GM23338 (cell line): ENCODE measurements at regions not wholly inside any gene's neighbourhood (a gene's known extent, or its start where the extent isn't known, plus 50 kb on each side); places are given as distances from the start of the nearest gene placed in this dataset.

ENCODE experiments used
- ATAC-seq: fragments of 200-7000 bp; cut with Tn5 transposase; 3 replicates; pipeline ENCODE4 v1.9.1; 2020
- DNase-seq: peaks from one replicate; pipeline ENCODE4 v3.0.0-alpha.2; 2015; ENCODE audit warnings: low spot score
- H2AFZ ChIP-seq: fragments of 200-600 bp; sonication (generic); 2 replicates; pipeline ENCODE4 v1.8.0; 2016; ENCODE audit warnings: antibody characterized with exemption, mild to moderate bottlenecking, moderate library complexity
- H3F3A ChIP-seq: fragments of 200-600 bp; sonication (generic); replicated peaks from 2 replicates; pipeline ENCODE4 v1.8.0; 2017; ENCODE audit warnings: antibody characterized with exemption, mixed run types, low read depth
- H3K27ac ChIP-seq: fragments of 200-600 bp; sonication (generic); 2 replicates; pipeline ENCODE4 v1.6.1; 2016; ENCODE audit warnings: low read depth
- H3K27me3 ChIP-seq: fragments of 200-600 bp; sonication (generic); 2 replicates; pipeline ENCODE4 v1.8.0; 2016; ENCODE audit warnings: mild to moderate bottlenecking, mixed run types, moderate library complexity; ENCODE audit not compliant: insufficient read depth
- H3K36me3 ChIP-seq: fragments of 200-600 bp; sonication (generic); 2 replicates; pipeline ENCODE4 v1.8.0; 2016; ENCODE audit warnings: mild to moderate bottlenecking; ENCODE audit not compliant: insufficient read depth
- H3K4me1 ChIP-seq: fragments of 200-600 bp; sonication (generic); 2 replicates; pipeline ENCODE4 v1.8.0; 2016; ENCODE audit warnings: mild to moderate bottlenecking, moderate library complexity; ENCODE audit not compliant: insufficient read depth
- H3K4me2 ChIP-seq: fragments of 200-600 bp; sonication (generic); 2 replicates; pipeline ENCODE4 v1.7.1; 2017; ENCODE audit warnings: mixed run types
- H3K4me3 ChIP-seq: fragments of 200-600 bp; sonication (generic); 2 replicates; pipeline ENCODE4 v1.6.1; 2016; ENCODE audit warnings: mixed run types
- H3K79me2 ChIP-seq: fragments of 200-600 bp; sonication (generic); replicated peaks from 2 replicates; pipeline ENCODE4 v1.8.0; 2017; ENCODE audit warnings: mild to moderate bottlenecking; ENCODE audit not compliant: insufficient read depth
- H3K9me2 ChIP-seq: fragments of 200-600 bp; sonication (generic); 2 replicates; pipeline ENCODE4 v1.8.0; 2017; ENCODE audit not compliant: insufficient read depth
- H4K20me1 ChIP-seq: fragments of 200-600 bp; sonication (generic); replicated peaks from 2 replicates; pipeline ENCODE4 v1.8.0; 2017; ENCODE audit warnings: mild to moderate bottlenecking; ENCODE audit not compliant: insufficient read depth
- H3K27ac Mint-ChIP-seq: 2 replicates; pipeline ENCODE4 v1.8.0; 2020; ENCODE audit warnings: inconsistent platforms, mild to moderate bottlenecking, moderate library complexity, mixed read lengths
- H3K27me3 Mint-ChIP-seq: 3 replicates; pipeline ENCODE4 v1.8.0; 2022; ENCODE audit warnings: low read depth, mild to moderate bottlenecking, moderate library complexity, mixed read lengths, inconsistent platforms; ENCODE audit not compliant: insufficient read depth, poor library complexity
- H3K36me3 Mint-ChIP-seq: 3 replicates; pipeline ENCODE4 v1.8.0; 2021; ENCODE audit warnings: low read depth, mild to moderate bottlenecking, inconsistent platforms, moderate library complexity, mixed read lengths
- H3K4me1 Mint-ChIP-seq: 3 replicates; pipeline ENCODE4 v1.8.0; 2020; ENCODE audit warnings: mild to moderate bottlenecking, inconsistent platforms, mixed read lengths
- H3K4me3 Mint-ChIP-seq: 3 replicates; pipeline ENCODE4 v1.8.0; 2021; ENCODE audit warnings: moderate library complexity, mild to moderate bottlenecking, inconsistent platforms, mixed read lengths
- H3K9me3 Mint-ChIP-seq: 3 replicates; pipeline ENCODE4 v1.8.0; 2020; ENCODE audit warnings: moderate library complexity, mild to moderate bottlenecking, inconsistent platforms, mixed read lengths
- CREB1 ChIP-seq: fragments of 250-450 bp; sonication (Bioruptor Pico); IDR thresholded peaks from 2 replicates; pipeline ENCODE4 v1.5.0; 2020; ENCODE audit warnings: low read depth, mild to moderate bottlenecking, moderate library complexity
- EZH2 ChIP-seq: fragments of 200-600 bp; sonication (generic); IDR thresholded peaks from one replicate; pipeline ENCODE4 v1.8.0; 2017; ENCODE audit warnings: antibody characterized with exemption, mild to moderate bottlenecking, low read depth; ENCODE audit not compliant: unreplicated experiment
- NANOG ChIP-seq: IDR thresholded peaks from 2 replicates; pipeline ENCODE4 v1.6.1; 2016; ENCODE audit warnings: antibody characterized with exemption, borderline replicate concordance
- POLR2AphosphoS5 ChIP-seq: IDR thresholded peaks from 2 replicates; pipeline ENCODE4 v1.6.1; 2016; ENCODE audit warnings: antibody characterized with exemption, low read depth
- ZNF114 ChIP-seq: fragments of 250-450 bp; sonication (Bioruptor Pico); IDR thresholded peaks from 2 replicates; pipeline ENCODE4 v1.5.0; 2020; ENCODE audit warnings: mild to moderate bottlenecking, moderate library complexity
- ZNF331 ChIP-seq: fragments of 250-450 bp; sonication (Bioruptor Pico); IDR thresholded peaks from 2 replicates; pipeline ENCODE4 v1.5.0; 2020; ENCODE audit warnings: low read depth, mild to moderate bottlenecking, moderate library complexity
- TF ChIP-seq, protein P1 (sequence below): fragments of 250-450 bp; sonication (Bioruptor Pico); IDR thresholded peaks from 2 replicates; pipeline ENCODE4 v1.5.0; 2020; ENCODE audit warnings: mild to moderate bottlenecking, moderate library complexity

- H3K79me2 ChIP-seq = no peaks in the 10 kb centered on the region
- no peak overlapping the region for H3K4me3 Mint-ChIP-seq
- no peaks in the 10 kb centered on the region for H3K4me1 Mint-ChIP-seq
- no peak overlapping the region for H3K4me2 ChIP-seq
- no peaks in the 10 kb centered on the region for H3K27me3 ChIP-seq
- H3K9me2 ChIP-seq = 0 out of 2 replicates have a peak, but pooled peaks cover 5% of the 10 kb centered on the region
- TF ChIP-seq POLR2AphosphoS5 = no peak
- no peak for TF ChIP-seq ZNF331 (CRISPR knock-in tag)
- TF ChIP-seq, protein P1, sequence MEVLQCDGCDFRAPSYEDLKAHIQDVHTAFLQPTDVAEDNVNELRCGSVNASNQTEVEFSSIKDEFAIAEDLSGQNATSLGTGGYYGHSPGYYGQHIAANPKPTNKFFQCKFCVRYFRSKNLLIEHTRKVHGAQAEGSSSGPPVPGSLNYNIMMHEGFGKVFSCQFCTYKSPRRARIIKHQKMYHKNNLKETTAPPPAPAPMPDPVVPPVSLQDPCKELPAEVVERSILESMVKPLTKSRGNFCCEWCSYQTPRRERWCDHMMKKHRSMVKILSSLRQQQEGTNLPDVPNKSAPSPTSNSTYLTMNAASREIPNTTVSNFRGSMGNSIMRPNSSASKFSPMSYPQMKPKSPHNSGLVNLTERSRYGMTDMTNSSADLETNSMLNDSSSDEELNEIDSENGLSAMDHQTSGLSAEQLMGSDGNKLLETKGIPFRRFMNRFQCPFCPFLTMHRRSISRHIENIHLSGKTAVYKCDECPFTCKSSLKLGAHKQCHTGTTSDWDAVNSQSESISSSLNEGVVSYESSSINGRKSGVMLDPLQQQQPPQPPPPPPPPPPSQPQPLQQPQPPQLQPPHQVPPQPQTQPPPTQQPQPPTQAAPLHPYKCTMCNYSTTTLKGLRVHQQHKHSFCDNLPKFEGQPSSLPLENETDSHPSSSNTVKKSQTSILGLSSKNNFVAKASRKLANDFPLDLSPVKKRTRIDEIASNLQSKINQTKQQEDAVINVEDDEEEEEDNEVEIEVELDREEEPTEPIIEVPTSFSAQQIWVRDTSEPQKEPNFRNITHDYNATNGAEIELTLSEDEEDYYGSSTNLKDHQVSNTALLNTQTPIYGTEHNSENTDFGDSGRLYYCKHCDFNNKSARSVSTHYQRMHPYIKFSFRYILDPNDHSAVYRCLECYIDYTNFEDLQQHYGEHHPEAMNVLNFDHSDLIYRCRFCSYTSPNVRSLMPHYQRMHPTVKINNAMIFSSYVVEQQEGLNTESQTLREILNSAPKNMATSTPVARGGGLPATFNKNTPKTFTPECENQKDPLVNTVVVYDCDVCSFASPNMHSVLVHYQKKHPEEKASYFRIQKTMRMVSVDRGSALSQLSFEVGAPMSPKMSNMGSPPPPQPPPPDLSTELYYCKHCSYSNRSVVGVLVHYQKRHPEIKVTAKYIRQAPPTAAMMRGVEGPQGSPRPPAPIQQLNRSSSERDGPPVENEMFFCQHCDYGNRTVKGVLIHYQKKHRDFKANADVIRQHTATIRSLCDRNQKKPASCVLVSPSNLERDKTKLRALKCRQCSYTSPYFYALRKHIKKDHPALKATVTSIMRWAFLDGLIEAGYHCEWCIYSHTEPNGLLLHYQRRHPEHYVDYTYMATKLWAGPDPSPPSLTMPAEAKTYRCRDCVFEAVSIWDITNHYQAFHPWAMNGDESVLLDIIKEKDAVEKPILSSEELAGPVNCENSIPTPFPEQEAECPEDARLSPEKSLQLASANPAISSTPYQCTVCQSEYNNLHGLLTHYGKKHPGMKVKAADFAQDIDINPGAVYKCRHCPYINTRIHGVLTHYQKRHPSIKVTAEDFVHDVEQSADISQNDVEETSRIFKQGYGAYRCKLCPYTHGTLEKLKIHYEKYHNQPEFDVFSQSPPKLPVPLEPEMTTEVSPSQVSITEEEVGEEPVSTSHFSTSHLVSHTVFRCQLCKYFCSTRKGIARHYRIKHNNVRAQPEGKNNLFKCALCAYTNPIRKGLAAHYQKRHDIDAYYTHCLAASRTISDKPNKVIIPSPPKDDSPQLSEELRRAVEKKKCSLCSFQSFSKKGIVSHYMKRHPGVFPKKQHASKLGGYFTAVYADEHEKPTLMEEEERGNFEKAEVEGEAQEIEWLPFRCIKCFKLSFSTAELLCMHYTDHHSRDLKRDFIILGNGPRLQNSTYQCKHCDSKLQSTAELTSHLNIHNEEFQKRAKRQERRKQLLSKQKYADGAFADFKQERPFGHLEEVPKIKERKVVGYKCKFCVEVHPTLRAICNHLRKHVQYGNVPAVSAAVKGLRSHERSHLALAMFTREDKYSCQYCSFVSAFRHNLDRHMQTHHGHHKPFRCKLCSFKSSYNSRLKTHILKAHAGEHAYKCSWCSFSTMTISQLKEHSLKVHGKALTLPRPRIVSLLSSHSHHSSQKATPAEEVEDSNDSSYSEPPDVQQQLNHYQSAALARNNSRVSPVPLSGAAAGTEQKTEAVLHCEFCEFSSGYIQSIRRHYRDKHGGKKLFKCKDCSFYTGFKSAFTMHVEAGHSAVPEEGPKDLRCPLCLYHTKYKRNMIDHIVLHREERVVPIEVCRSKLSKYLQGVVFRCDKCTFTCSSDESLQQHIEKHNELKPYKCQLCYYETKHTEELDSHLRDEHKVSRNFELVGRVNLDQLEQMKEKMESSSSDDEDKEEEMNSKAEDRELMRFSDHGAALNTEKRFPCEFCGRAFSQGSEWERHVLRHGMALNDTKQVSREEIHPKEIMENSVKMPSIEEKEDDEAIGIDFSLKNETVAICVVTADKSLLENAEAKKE (CRISPR knock-in tag) = no peak
- TF ChIP-seq CREB1 (CRISPR knock-in tag) = no peak
- no peak for TF ChIP-seq ZNF114 (CRISPR knock-in tag)
- no peak for TF ChIP-seq NANOG
- H3K36me3 Mint-ChIP-seq = peaks cover 5% of the 10 kb centered on the region; the same call in 2 of the 3 replicates
- H3K27me3 Mint-ChIP-seq = peaks cover 3% of the 10 kb centered on the region
- no peaks in the 10 kb centered on the region for H4K20me1 ChIP-seq
- no peak overlapping the region for H3K4me3 ChIP-seq
- peaks cover 7% of the 10 kb centered on the region; the same call in 2 of the 3 replicates for H3K9me3 Mint-ChIP-seq
- ATAC-seq (no peak), DNase-seq (no peak)
- H3K27ac ChIP-seq = no peak overlapping the region
- no peak overlapping the region for H2AFZ ChIP-seq
- no peak overlapping the region for H3K27ac Mint-ChIP-seq
- H3F3A ChIP-seq = no peaks in the 10 kb centered on the region
- no peaks in the 10 kb centered on the region for H3K36me3 ChIP-seq
- H3K4me1 ChIP-seq = no peaks in the 10 kb centered on the region
These were observed 282.6 kb upstream of the GRID2 start for GRCh38 chr4:92021203-92021602.

- DNase-seq = no peak
- Mint-ChIP-seq H3K9me3 (peaks cover 7% of the 10 kb centered on the region; the same call in 2 of the 3 replicates), H3K27ac (no peak overlapping the region), H3K27me3 (peaks cover 3% of the 10 kb centered on the region), H3K36me3 (peaks cover 5% of the 10 kb centered on the region; the same call in 2 of the 3 replicates), H3K4me1 (no peaks in the 10 kb centered on the region), H3K4me3 (no peak overlapping the region)
- H4K20me1 ChIP-seq = no peaks in the 10 kb centered on the region
- no peaks in the 10 kb centered on the region for H3F3A ChIP-seq
- H3K36me3 ChIP-seq = no peaks in the 10 kb centered on the region
- no peaks in the 10 kb centered on the region for H3K79me2 ChIP-seq
- no peaks in the 10 kb centered on the region for H3K4me1 ChIP-seq
- H3K4me2 ChIP-seq = no peak overlapping the region
- no peak overlapping the region for H2AFZ ChIP-seq
- 0 out of 2 replicates have a peak, but pooled peaks cover 5% of the 10 kb centered on the region for H3K9me2 ChIP-seq
- H3K27ac ChIP-seq = no peak overlapping the region
- no peaks in the 10 kb centered on the region for H3K27me3 ChIP-seq
- no peak overlapping the region for H3K4me3 ChIP-seq
- ATAC-seq = no peak
- TF ChIP-seq CREB1 (CRISPR knock-in tag) (no peak), EZH2 (no peak), ZNF114 (CRISPR knock-in tag) (no peak)
- TF ChIP-seq, protein P1 (CRISPR knock-in tag) = no peak
These were observed 282.0 kb upstream of the GRID2 start for GRCh38 chr4:92021788-92022187.
